HEK293 (cell line): ENCODE measurements at regions not wholly inside any gene's neighbourhood (a gene's known extent, or its start where the extent isn't known, plus 50 kb on each side); places are given as distances from the start of the nearest gene placed in this dataset.

ENCODE experiments used
- CTCF ChIA-PET: fragments of 350-600 bp; formaldehyde crosslinking; extraction: SDS; loops from one replicate; lab custom pipeline; 2021; ENCODE audit warnings: antibody characterized with exemption; lab: Yijun Ruan, JAX
- POLR2A ChIA-PET: fragments of 300-600 bp; formaldehyde crosslinking; extraction: SDS; loops from one replicate; lab custom pipeline; 2020; ENCODE audit warnings: antibody characterized with exemption, inconsistent platforms; lab: Yijun Ruan, JAX
- H3K27ac ChIP-seq: fragments of 200-500 bp; sonication (Bioruptor generic); 2 replicates; pipeline ENCODE4 v1.5.1; 2014; ENCODE audit warnings: low read depth, low read length, control low read depth, inconsistent platforms; ENCODE audit errors: extremely low read depth
- H3K36me3 ChIP-seq, 2 experiments: fragments of 200-500 bp in 1 of 2; sonication (Bioruptor generic) in 1 of 2; 1 replicate in 1 of 2; 2 replicates in 1 of 2; pipeline ENCODE4 v1.5.1; 2014 to 2017; ENCODE audit warnings: inconsistent platforms in 2 of 2, low read length in 2 of 2; ENCODE audit not compliant: control insufficient read depth in 2 of 2, insufficient read depth in 1 of 2
- H3K4me1 ChIP-seq: fragments of 200-500 bp; sonication (Bioruptor generic); 2 replicates; pipeline ENCODE4 v1.5.1; 2014; ENCODE audit warnings: mild to moderate bottlenecking, low read length, inconsistent platforms; ENCODE audit not compliant: control insufficient read depth, insufficient read depth
- H3K4me3 ChIP-seq: 2 replicates; pipeline ENCODE4 v1.5.1; 2011; ENCODE audit warnings: low read depth, mild to moderate bottlenecking, control low read depth, low read length, moderate library complexity
- H3K9me3 ChIP-seq: fragments of 200-500 bp; sonication (Bioruptor generic); 2 replicates; pipeline ENCODE4 v1.5.1; 2014; ENCODE audit warnings: low read depth, low read length, inconsistent platforms; ENCODE audit not compliant: control insufficient read depth, insufficient read depth
- CTCF ChIP-seq: fragments of 450-650 bp; formaldehyde crosslinking; IDR thresholded peaks from 2 replicates; pipeline ENCODE4 v1.5.1; 2016; ENCODE audit warnings: missing biosample characterization, missing genetic modification characterization
- EGR2 ChIP-seq: fragments of 450-650 bp; formaldehyde crosslinking; IDR thresholded peaks from 2 replicates; pipeline ENCODE4 v1.5.1; 2016; ENCODE audit warnings: low read depth, missing biosample characterization, missing genetic modification characterization
- GLIS1 ChIP-seq: fragments of 450-650 bp; formaldehyde crosslinking; IDR thresholded peaks from 2 replicates; pipeline ENCODE4 v1.5.1; 2016; ENCODE audit warnings: missing biosample characterization, missing genetic modification characterization
- HIC1 ChIP-seq: fragments of 450-650 bp; formaldehyde crosslinking; IDR thresholded peaks from 2 replicates; pipeline ENCODE4 v1.5.1; 2016; ENCODE audit warnings: missing biosample characterization, missing genetic modification characterization
- HOXD13 ChIP-seq: sonication (generic); formaldehyde crosslinking; IDR thresholded peaks from 2 replicates; pipeline ENCODE4 v1.8.0; 2022; ENCODE audit warnings: missing genetic modification reagents, borderline replicate concordance
- MZF1 ChIP-seq: fragments of 450-650 bp; formaldehyde crosslinking; IDR thresholded peaks from 2 replicates; pipeline ENCODE4 v1.5.1; 2017; ENCODE audit warnings: missing biosample characterization, missing genetic modification characterization, borderline replicate concordance
- TRIM28 ChIP-seq: IDR thresholded peaks from 2 replicates; pipeline ENCODE4 v1.6.1; 2011; ENCODE audit warnings: low read length, control low read depth, borderline replicate concordance
- ZBTB10 ChIP-seq: fragments of 450-650 bp; formaldehyde crosslinking; IDR thresholded peaks from 2 replicates; pipeline ENCODE4 v1.5.1; 2016; ENCODE audit warnings: missing biosample characterization, missing genetic modification characterization
- ZBTB20 ChIP-seq: fragments of 450-650 bp; formaldehyde crosslinking; IDR thresholded peaks from 2 replicates; pipeline ENCODE4 v1.5.1; 2016; ENCODE audit warnings: missing biosample characterization, missing genetic modification characterization
- ZBTB48 ChIP-seq: fragments of 450-650 bp; formaldehyde crosslinking; IDR thresholded peaks from 2 replicates; pipeline ENCODE4 v1.5.1; 2016; ENCODE audit warnings: missing biosample characterization, missing genetic modification characterization
- ZNF202 ChIP-seq: fragments of 450-650 bp; formaldehyde crosslinking; IDR thresholded peaks from 2 replicates; pipeline ENCODE4 v1.5.1; 2016; ENCODE audit warnings: missing biosample characterization, missing genetic modification characterization, borderline replicate concordance
- ZNF324 ChIP-seq: fragments of 450-650 bp; formaldehyde crosslinking; IDR thresholded peaks from 2 replicates; pipeline ENCODE4 v1.5.1; 2016; ENCODE audit warnings: missing biosample characterization, missing genetic modification characterization
- ZNF362 ChIP-seq: fragments of 450-650 bp; formaldehyde crosslinking; IDR thresholded peaks from 2 replicates; pipeline ENCODE4 v1.5.1; 2016; ENCODE audit warnings: missing biosample characterization, missing genetic modification characterization
- ZNF544 ChIP-seq: fragments of 450-650 bp; formaldehyde crosslinking; IDR thresholded peaks from 2 replicates; pipeline ENCODE4 v1.5.0; 2017; ENCODE audit warnings: missing biosample characterization, missing genetic modification characterization
- ZNF623 ChIP-seq: fragments of 450-650 bp; formaldehyde crosslinking; IDR thresholded peaks from 2 replicates; pipeline ENCODE4 v1.5.1; 2016; ENCODE audit warnings: missing biosample characterization, missing genetic modification characterization
- ZNF777 ChIP-seq: fragments of 450-650 bp; formaldehyde crosslinking; IDR thresholded peaks from 2 replicates; pipeline ENCODE4 v1.5.1; 2017; ENCODE audit warnings: missing biosample characterization, missing genetic modification characterization, borderline replicate concordance
- ZNF785 ChIP-seq: fragments of 450-650 bp; formaldehyde crosslinking; IDR thresholded peaks from 2 replicates; pipeline ENCODE4 v1.5.1; 2016; ENCODE audit warnings: missing biosample characterization, missing genetic modification characterization

- peak overlapping the region; percentile 19; the same call in 1 of the 2 replicates for H3K4me3 ChIP-seq
- TF ChIP-seq ZNF362 (tag by site-specific recombination) (no peak), ZNF777 (no peak), ZBTB48 (tag by site-specific recombination) (no peak), ZNF324 (tag by site-specific recombination) (no peak), HOXD13 (no peak), ZNF785 (tag by site-specific recombination) (no peak), EGR2 (tag by site-specific recombination) (no peak), TRIM28 (no peak), HIC1 (tag by site-specific recombination) (no peak), ZNF623 (tag by site-specific recombination) (no peak), GLIS1 (no peak), ZBTB20 (no peak), MZF1 (tag by site-specific recombination) (no peak), ZNF544 (tag by site-specific recombination) (no peak), ZBTB10 (no peak), ZNF202 (no peak), CTCF (tag by site-specific recombination) (no peak)
- H3K36me3 ChIP-seq: no peaks in the 10 kb centered on the region
- POLR2A ChIA-PET: interaction anchor here (0.6 to 4.7 kb wide), 15 partner anchors 9 to 240 kb away, joined by 3 to 39 read pairs (median 4); partner anchors contain the start of genes CDKN2AIPNL, JADE2 and PPP2CA
- no peaks in the 10 kb centered on the region for H3K9me3 ChIP-seq
- CTCF ChIA-PET: interaction anchor here (0.7 to 2.5 kb wide), 4 partner anchors 9 to 163 kb away, joined by 3 to 11 read pairs (median 4); no protein-coding TSS in a partner anchor
- H3K27ac ChIP-seq: no peak overlapping the region; the same call in 1 of the 2 replicates
- H3K4me1 ChIP-seq: peaks cover 3% of the 10 kb centered on the region
Measured at GRCh38 chr5:134464988-134465815, 53.5 kb upstream of the CDKN2AIPNL start.
